Liver (tissue), 8 donors: ENCODE measurements at regions not wholly inside any gene's neighbourhood (a gene's known extent, or its start where the extent isn't known, plus 50 kb on each side); places are given as distances from the start of the nearest gene placed in this dataset.

Source experiments
- DNase-seq: peaks from one replicate; pipeline ENCODE4 v3.0.0-alpha.2; 2017; ENCODE audit warnings: low spot score
- H3K27ac ChIP-seq, 2 donors: one replicate each; pipeline ENCODE4 v1.7.0; 2013; ENCODE audit warnings: inconsistent platforms in 2 of 2, low read length in 2 of 2, control low read depth in 1 of 2, low read depth in 1 of 2, mild to moderate bottlenecking in 1 of 2
- H3K27me3 ChIP-seq, 4 donors: one replicate each; pipeline versions ENCODE4 v1.6.1 to v1.7.0; 2013; ENCODE audit warnings: low read length in 3 of 4, inconsistent platforms in 1 of 4, mild to moderate bottlenecking in 1 of 4, moderate library complexity in 1 of 4; ENCODE audit not compliant: control insufficient read depth in 4 of 4, insufficient read depth in 4 of 4
- H3K36me3 ChIP-seq, 4 donors: one replicate each; pipeline versions ENCODE4 v1.6.1 to v1.7.0; 2013; ENCODE audit warnings: low read length in 3 of 4, mild to moderate bottlenecking in 3 of 4, low read depth in 1 of 4, moderate library complexity in 1 of 4; ENCODE audit not compliant: control insufficient read depth in 4 of 4, insufficient read depth in 3 of 4
- H3K4me1 ChIP-seq, 4 donors: one replicate each; pipeline versions ENCODE4 v1.6.1 to v1.7.0; 2013; ENCODE audit warnings: low read length in 3 of 4, mild to moderate bottlenecking in 3 of 4, moderate library complexity in 1 of 4; ENCODE audit not compliant: control insufficient read depth in 4 of 4, insufficient read depth in 4 of 4
- H3K4me3 ChIP-seq, 3 donors: one replicate each; pipeline versions ENCODE4 v1.6.1 to v1.7.0; 2013; ENCODE audit warnings: low read length in 3 of 3, control low read depth in 1 of 3, low read depth in 1 of 3, mild to moderate bottlenecking in 1 of 3
- H3K9ac ChIP-seq, 2 donors: one replicate each; pipeline ENCODE4 v1.7.0; 2013; ENCODE audit warnings: low read length in 2 of 2, mild to moderate bottlenecking in 2 of 2, moderate library complexity in 2 of 2, control low read depth in 1 of 2, low read depth in 1 of 2
- H3K9me3 ChIP-seq, 4 donors: one replicate each; pipeline versions ENCODE4 v1.6.1 to v1.7.0; 2013; ENCODE audit warnings: low read length in 3 of 4; ENCODE audit not compliant: control insufficient read depth in 4 of 4
- EGR1 ChIP-seq, 2 donors: IDR thresholded peaks; 2 replicates each; pipeline ENCODE4 v1.6.1; 2016 to 2018; ENCODE audit warnings: antibody characterized with exemption in 2 of 2, low read depth in 2 of 2
- FOXA1 ChIP-seq: IDR thresholded peaks from 2 replicates; pipeline ENCODE4 v1.6.1; 2016; ENCODE audit warnings: antibody characterized with exemption
- FOXA2 ChIP-seq: IDR thresholded peaks from 2 replicates; pipeline ENCODE4 v1.6.1; 2016; ENCODE audit warnings: antibody characterized with exemption
- GABPA ChIP-seq, 2 donors: IDR thresholded peaks in 1 of 2; conservative IDR thresholded peaks in 1 of 2; 2 replicates each; pipeline ENCODE4 v1.6.1; 2016; ENCODE audit warnings: antibody characterized with exemption in 2 of 2, mild to moderate bottlenecking in 1 of 2, moderate library complexity in 1 of 2
- HNF4A ChIP-seq, 2 donors: conservative IDR thresholded peaks; 2 replicates each; pipeline ENCODE4 v1.6.1; 2016; ENCODE audit warnings: antibody characterized with exemption in 2 of 2, mild to moderate bottlenecking in 2 of 2
- JUND ChIP-seq, 2 donors: IDR thresholded peaks; 2 replicates each; pipeline ENCODE4 v1.6.1; 2016; ENCODE audit warnings: antibody characterized with exemption in 2 of 2
- RAD21 ChIP-seq, 2 donors: IDR thresholded peaks; 2 replicates each; pipeline ENCODE4 v1.6.1; 2016; ENCODE audit warnings: antibody characterized with exemption in 2 of 2, mild to moderate bottlenecking in 2 of 2
- RXRA ChIP-seq, 2 donors: IDR thresholded peaks; 2 replicates each; pipeline ENCODE4 v1.6.1; 2017 to 2018; ENCODE audit warnings: antibody characterized with exemption in 2 of 2, mild to moderate bottlenecking in 1 of 2
- SP1 ChIP-seq: IDR thresholded peaks from 2 replicates; pipeline ENCODE4 v1.6.1; 2018; ENCODE audit warnings: antibody characterized with exemption, mild to moderate bottlenecking
- TAF1 ChIP-seq: conservative IDR thresholded peaks from 2 replicates; pipeline ENCODE4 v1.6.1; 2016; ENCODE audit warnings: antibody characterized with exemption, mild to moderate bottlenecking
- YY1 ChIP-seq: IDR thresholded peaks from 2 replicates; pipeline ENCODE4 v1.6.1; 2016; ENCODE audit warnings: antibody characterized with exemption, mild to moderate bottlenecking
- WGBS: extraction: QIAGEN DNeasy Blood & Tissue Kit; methylation state at CpG from one replicate; pipeline ENCODE4 v1.1.7; 2013; 5-methylcytosine and 5-hydroxymethylcytosine counted together
- TF ChIP-seq, protein P1 (sequence below): IDR thresholded peaks from 2 replicates; pipeline ENCODE4 v1.6.1; 2016; ENCODE audit warnings: antibody characterized with exemption
- TF ChIP-seq, protein P2 (sequence below): IDR thresholded peaks from 2 replicates; pipeline ENCODE4 v1.6.1; 2016; ENCODE audit warnings: antibody characterized with exemption, mild to moderate bottlenecking
- TF ChIP-seq, protein P3 (sequence below): IDR thresholded peaks from 2 replicates; pipeline ENCODE4 v1.6.1; 2016; ENCODE audit warnings: antibody characterized with exemption
- TF ChIP-seq, protein P4 (sequence below): IDR thresholded peaks from 2 replicates; pipeline ENCODE4 v1.6.1; 2016; ENCODE audit warnings: antibody characterized with exemption
- TF ChIP-seq, protein P5 (sequence below): fragments of 150-350 bp; IDR thresholded peaks from 2 replicates; pipeline ENCODE4 v1.5.1; 2017; ENCODE audit warnings: improper control_type of control experiment, low read depth, low read length; ENCODE audit not compliant: missing input control
- donor health status: healthy.
- donor health status: healthy.
- donor health status: healthy.
- donor health status: healthy.
- donor health status: healthy.

DNA sequence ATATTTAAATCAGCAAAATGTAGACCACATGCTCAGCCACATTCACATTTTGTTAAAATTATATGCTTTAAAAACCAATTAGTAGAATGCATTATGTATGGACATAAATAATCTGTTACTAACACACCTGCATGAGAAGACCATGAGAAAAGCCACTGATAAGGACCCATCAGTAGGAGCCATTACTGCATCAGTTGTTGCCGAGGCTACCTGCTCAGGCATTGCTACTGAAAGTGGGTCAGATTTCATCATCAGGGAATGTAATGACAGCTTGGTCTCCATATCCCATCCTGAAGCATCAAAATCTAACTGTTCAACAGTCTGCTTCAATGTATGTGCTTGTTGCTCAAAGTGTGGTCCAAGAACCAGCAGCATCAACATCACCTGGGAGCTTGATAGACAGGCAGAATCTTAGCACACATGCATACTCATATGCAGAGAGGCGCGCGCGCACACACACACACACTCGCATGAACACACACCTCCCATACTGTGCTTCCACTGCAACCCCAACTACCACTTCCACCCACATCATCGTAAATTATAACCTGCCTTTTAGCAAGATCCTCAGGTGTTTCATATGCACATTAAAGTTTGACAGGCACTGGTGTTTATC lies 72.4 kb upstream of the FOXB1 start:
- H3K4me1 ChIP-seq: no peaks in the 10 kb centered on the region
- no peak for DNase-seq
- H3K9me3 ChIP-seq: no peaks in the 10 kb centered on the region
- H3K27me3 ChIP-seq: peaks cover 0 to 22% (median 0%) of the 10 kb centered on the region in 4 donors
- no peak overlapping the region for H3K27ac ChIP-seq
- TF ChIP-seq EGR1 (IDR thresholded peaks at IDR 0.05; ENCODE audit: low read depth in 2 of 2) (no peak), SP1 (no peak), FOXA1 (no peak), FOXA2 (no peak), GABPA (IDR thresholded peaks at IDR 0.05 in 1 of 2, conservative IDR thresholded peaks at IDR 0.05 in 1 of 2) (no peak), RXRA (IDR thresholded peaks at IDR 0.05) (no peak), YY1 (no peak), TAF1 (no peak), HNF4A (conservative IDR thresholded peaks at IDR 0.05) (no peak), JUND (IDR thresholded peaks at IDR 0.05) (no peak), RAD21 (IDR thresholded peaks at IDR 0.05) (no peak)
- TF ChIP-seq, protein P1, sequence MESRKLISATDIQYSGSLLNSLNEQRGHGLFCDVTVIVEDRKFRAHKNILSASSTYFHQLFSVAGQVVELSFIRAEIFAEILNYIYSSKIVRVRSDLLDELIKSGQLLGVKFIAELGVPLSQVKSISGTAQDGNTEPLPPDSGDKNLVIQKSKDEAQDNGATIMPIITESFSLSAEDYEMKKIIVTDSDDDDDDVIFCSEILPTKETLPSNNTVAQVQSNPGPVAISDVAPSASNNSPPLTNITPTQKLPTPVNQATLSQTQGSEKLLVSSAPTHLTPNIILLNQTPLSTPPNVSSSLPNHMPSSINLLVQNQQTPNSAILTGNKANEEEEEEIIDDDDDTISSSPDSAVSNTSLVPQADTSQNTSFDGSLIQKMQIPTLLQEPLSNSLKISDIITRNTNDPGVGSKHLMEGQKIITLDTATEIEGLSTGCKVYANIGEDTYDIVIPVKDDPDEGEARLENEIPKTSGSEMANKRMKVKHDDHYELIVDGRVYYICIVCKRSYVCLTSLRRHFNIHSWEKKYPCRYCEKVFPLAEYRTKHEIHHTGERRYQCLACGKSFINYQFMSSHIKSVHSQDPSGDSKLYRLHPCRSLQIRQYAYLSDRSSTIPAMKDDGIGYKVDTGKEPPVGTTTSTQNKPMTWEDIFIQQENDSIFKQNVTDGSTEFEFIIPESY: no peak
- TF ChIP-seq, protein P2, sequence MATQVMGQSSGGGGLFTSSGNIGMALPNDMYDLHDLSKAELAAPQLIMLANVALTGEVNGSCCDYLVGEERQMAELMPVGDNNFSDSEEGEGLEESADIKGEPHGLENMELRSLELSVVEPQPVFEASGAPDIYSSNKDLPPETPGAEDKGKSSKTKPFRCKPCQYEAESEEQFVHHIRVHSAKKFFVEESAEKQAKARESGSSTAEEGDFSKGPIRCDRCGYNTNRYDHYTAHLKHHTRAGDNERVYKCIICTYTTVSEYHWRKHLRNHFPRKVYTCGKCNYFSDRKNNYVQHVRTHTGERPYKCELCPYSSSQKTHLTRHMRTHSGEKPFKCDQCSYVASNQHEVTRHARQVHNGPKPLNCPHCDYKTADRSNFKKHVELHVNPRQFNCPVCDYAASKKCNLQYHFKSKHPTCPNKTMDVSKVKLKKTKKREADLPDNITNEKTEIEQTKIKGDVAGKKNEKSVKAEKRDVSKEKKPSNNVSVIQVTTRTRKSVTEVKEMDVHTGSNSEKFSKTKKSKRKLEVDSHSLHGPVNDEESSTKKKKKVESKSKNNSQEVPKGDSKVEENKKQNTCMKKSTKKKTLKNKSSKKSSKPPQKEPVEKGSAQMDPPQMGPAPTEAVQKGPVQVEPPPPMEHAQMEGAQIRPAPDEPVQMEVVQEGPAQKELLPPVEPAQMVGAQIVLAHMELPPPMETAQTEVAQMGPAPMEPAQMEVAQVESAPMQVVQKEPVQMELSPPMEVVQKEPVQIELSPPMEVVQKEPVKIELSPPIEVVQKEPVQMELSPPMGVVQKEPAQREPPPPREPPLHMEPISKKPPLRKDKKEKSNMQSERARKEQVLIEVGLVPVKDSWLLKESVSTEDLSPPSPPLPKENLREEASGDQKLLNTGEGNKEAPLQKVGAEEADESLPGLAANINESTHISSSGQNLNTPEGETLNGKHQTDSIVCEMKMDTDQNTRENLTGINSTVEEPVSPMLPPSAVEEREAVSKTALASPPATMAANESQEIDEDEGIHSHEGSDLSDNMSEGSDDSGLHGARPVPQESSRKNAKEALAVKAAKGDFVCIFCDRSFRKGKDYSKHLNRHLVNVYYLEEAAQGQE: no peak
- TF ChIP-seq, protein P3, sequence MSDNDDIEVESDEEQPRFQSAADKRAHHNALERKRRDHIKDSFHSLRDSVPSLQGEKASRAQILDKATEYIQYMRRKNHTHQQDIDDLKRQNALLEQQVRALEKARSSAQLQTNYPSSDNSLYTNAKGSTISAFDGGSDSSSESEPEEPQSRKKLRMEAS: no peak
- TF ChIP-seq, protein P4, sequence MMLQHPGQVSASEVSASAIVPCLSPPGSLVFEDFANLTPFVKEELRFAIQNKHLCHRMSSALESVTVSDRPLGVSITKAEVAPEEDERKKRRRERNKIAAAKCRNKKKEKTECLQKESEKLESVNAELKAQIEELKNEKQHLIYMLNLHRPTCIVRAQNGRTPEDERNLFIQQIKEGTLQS: no peak
- TF ChIP-seq, protein P5, sequence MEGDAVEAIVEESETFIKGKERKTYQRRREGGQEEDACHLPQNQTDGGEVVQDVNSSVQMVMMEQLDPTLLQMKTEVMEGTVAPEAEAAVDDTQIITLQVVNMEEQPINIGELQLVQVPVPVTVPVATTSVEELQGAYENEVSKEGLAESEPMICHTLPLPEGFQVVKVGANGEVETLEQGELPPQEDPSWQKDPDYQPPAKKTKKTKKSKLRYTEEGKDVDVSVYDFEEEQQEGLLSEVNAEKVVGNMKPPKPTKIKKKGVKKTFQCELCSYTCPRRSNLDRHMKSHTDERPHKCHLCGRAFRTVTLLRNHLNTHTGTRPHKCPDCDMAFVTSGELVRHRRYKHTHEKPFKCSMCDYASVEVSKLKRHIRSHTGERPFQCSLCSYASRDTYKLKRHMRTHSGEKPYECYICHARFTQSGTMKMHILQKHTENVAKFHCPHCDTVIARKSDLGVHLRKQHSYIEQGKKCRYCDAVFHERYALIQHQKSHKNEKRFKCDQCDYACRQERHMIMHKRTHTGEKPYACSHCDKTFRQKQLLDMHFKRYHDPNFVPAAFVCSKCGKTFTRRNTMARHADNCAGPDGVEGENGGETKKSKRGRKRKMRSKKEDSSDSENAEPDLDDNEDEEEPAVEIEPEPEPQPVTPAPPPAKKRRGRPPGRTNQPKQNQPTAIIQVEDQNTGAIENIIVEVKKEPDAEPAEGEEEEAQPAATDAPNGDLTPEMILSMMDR: no peak
- H3K4me3 ChIP-seq: no peak overlapping the region
- no peaks in the 10 kb centered on the region for H3K36me3 ChIP-seq
- WGBS: 91% methylated on average over 7 of the region's 7 CpGs
- no peak overlapping the region for H3K9ac ChIP-seq
